HepG2 (cell line): ENCODE measurements at regions not wholly inside any gene's neighbourhood (a gene's known extent, or its start where the extent isn't known, plus 50 kb on each side); places are given as distances from the start of the nearest gene placed in this dataset.

Experiments
- ATAC-seq: fragments of 200-7000 bp; cut with Tn5 transposase; 3 replicates; pipeline ENCODE4 v1.9.1; 2020; ENCODE audit warnings: mild to moderate bottlenecking, moderate library complexity
- BruUV-seq: library from RNA; stranded (reverse); fragments of 400-500 nt; replicated peaks from 2 replicates; lab custom pipeline; 2021; lab: Mats Ljungman, UMichigan
- CTCF ChIA-PET: fragments of 300-600 bp; formaldehyde crosslinking; extraction: SDS; loops from one replicate; lab custom pipeline; 2021; ENCODE audit warnings: low total read pairs, inconsistent platforms, low intra/inter-chr PET ratio; lab: Yijun Ruan, JAX
- POLR2A ChIA-PET: fragments of 350-600 bp; sonication (Branson Sonifier 250); formaldehyde crosslinking; loops from one replicate; lab custom pipeline; 2020; ENCODE audit warnings: antibody characterized with exemption, inconsistent platforms; lab: Yijun Ruan, JAX
- DNase-seq: peaks from one replicate; pipeline ENCODE4 v3.0.0-alpha.2; 2015; ENCODE audit warnings: low spot score
- FAIRE-seq: peaks from 3 replicates; lab custom pipeline; 2011; peaks lifted over from hg19 to GRCh38; lab: Jason Lieb, UNC
- H2AFZ ChIP-seq: one replicate; pipeline ENCODE4 v1.6.1; 2011; ENCODE audit warnings: low read length, inconsistent platforms
- H3K27ac ChIP-seq: fragments of 300-600 bp; 3 replicates; pipeline ENCODE4 v1.8.0; 2011; ENCODE audit warnings: mixed run types, mild to moderate bottlenecking, mixed read lengths, low read length, inconsistent platforms; ENCODE audit not compliant: insufficient read depth; ENCODE audit errors: extremely low read length
- H3K27me3 ChIP-seq, 2 experiments: fragments of 200-600 bp in 1 of 2; 2 replicates in 1 of 2; 3 replicates in 1 of 2; pipeline versions ENCODE4 v1.6.0 to v1.8.0; 2011; ENCODE audit warnings: low read length in 2 of 2, mild to moderate bottlenecking in 2 of 2, moderate library complexity in 2 of 2, inconsistent platforms in 1 of 2; ENCODE audit not compliant: insufficient read depth in 2 of 2, control insufficient read depth in 1 of 2
- H3K36me3 ChIP-seq, 2 experiments: fragments of 200-600 bp in 1 of 2; replicated peaks in 1 of 2; 2 replicates in 1 of 2; 3 replicates in 1 of 2; pipeline versions ENCODE4 v1.5.1 to v1.8.0; 2011; ENCODE audit warnings: low read length in 2 of 2, inconsistent platforms in 1 of 2; ENCODE audit not compliant: insufficient read depth in 2 of 2, control insufficient read depth in 1 of 2
- H3K4me1 ChIP-seq: 2 replicates; pipeline ENCODE4 v1.5.1; 2012; ENCODE audit warnings: low read length, inconsistent platforms; ENCODE audit not compliant: insufficient read depth
- H3K4me2 ChIP-seq: 2 replicates; pipeline ENCODE4 v1.6.0; 2011; ENCODE audit warnings: low read depth, low read length, inconsistent platforms
- H3K4me3 ChIP-seq, 3 experiments: fragments of 200-600 bp in 1 of 3; sonication (generic), shearing (Covaris generic) in 1 of 3; replicated peaks in 1 of 3; 2 replicates each; pipeline ENCODE4 v1.5.1; 2011 to 2016; ENCODE audit warnings: low read length in 3 of 3, inconsistent platforms in 2 of 3, low read depth in 2 of 3, mild to moderate bottlenecking in 2 of 3, control low read depth in 1 of 3, mixed read lengths in 1 of 3; ENCODE audit not compliant: insufficient read depth in 1 of 3
- H3K79me2 ChIP-seq: one replicate; pipeline ENCODE4 v1.6.1; 2011; ENCODE audit warnings: low read length, inconsistent platforms; ENCODE audit not compliant: insufficient read depth
- H3K9ac ChIP-seq: 2 replicates; pipeline ENCODE4 v1.6.0; 2011; ENCODE audit warnings: mild to moderate bottlenecking, low read depth, low read length, inconsistent platforms; ENCODE audit not compliant: insufficient read depth
- H3K9me3 ChIP-seq: 2 replicates; pipeline ENCODE4 v1.5.1; 2012; ENCODE audit warnings: mild to moderate bottlenecking, low read length
- H4K20me1 ChIP-seq: 2 replicates; pipeline ENCODE4 v1.6.0; 2011; ENCODE audit warnings: inconsistent platforms, mild to moderate bottlenecking, low read length, moderate library complexity; ENCODE audit not compliant: insufficient read depth
- ATF5 ChIP-seq: sonication (generic); formaldehyde crosslinking; IDR thresholded peaks from 2 replicates; pipeline ENCODE4 v1.4.0; 2020; ENCODE audit warnings: mild to moderate bottlenecking, low read depth, missing genetic modification reagents
- DR1 ChIP-seq: sonication (generic); formaldehyde crosslinking; IDR thresholded peaks from 2 replicates; pipeline ENCODE4 v1.8.0; 2021; ENCODE audit warnings: mild to moderate bottlenecking, missing genetic modification reagents, inconsistent platforms
- FOXM1 ChIP-seq: sonication (generic); formaldehyde crosslinking; IDR thresholded peaks from 2 replicates; pipeline ENCODE4 v1.5.0; 2020; ENCODE audit warnings: missing genetic modification reagents
- ISX ChIP-seq: sonication (generic); formaldehyde crosslinking; conservative IDR thresholded peaks from 2 replicates; pipeline ENCODE4 v1.5.0; 2020; ENCODE audit warnings: missing genetic modification reagents
- MED8 ChIP-seq: sonication (generic); formaldehyde crosslinking; IDR thresholded peaks from 2 replicates; pipeline ENCODE4 v1.8.1; 2023; ENCODE audit warnings: mild to moderate bottlenecking, missing genetic modification reagents; ENCODE audit not compliant: insufficient replicate concordance
- NCOR1 ChIP-seq: fragments of 200-600 bp; sonication (generic); IDR thresholded peaks from 2 replicates; pipeline ENCODE4 v1.7.0; 2017; ENCODE audit warnings: antibody characterized with exemption, low read length, borderline replicate concordance
- PITX1 ChIP-seq: sonication (generic); formaldehyde crosslinking; IDR thresholded peaks from 2 replicates; pipeline ENCODE4 v1.5.1; 2020; ENCODE audit warnings: mild to moderate bottlenecking, missing genetic modification reagents
- POLR2A ChIP-seq, 2 experiments: IDR thresholded peaks; 2 replicates each; pipeline ENCODE4 v1.6.1; 2011; ENCODE audit warnings: low read depth in 2 of 2, low read length in 2 of 2, mild to moderate bottlenecking in 1 of 2, moderate library complexity in 1 of 2; ENCODE audit not compliant: insufficient read depth in 1 of 2
- RORA ChIP-seq: sonication (generic); formaldehyde crosslinking; IDR thresholded peaks from 2 replicates; pipeline ENCODE4 v1.5.0; 2020; ENCODE audit warnings: mild to moderate bottlenecking, missing genetic modification reagents, moderate library complexity
- SETDB1 ChIP-seq: sonication (generic); formaldehyde crosslinking; IDR thresholded peaks from 2 replicates; pipeline ENCODE4 v1.5.1; 2020; ENCODE audit warnings: missing genetic modification reagents, mild to moderate bottlenecking, borderline replicate concordance
- USF2 ChIP-seq, 2 experiments: sonication (generic) in 1 of 2; formaldehyde crosslinking in 1 of 2; IDR thresholded peaks; 2 replicates each; pipeline versions ENCODE4 v1.5.1 to v1.6.1; 2011 to 2020; ENCODE audit warnings: borderline replicate concordance in 1 of 2, low read depth in 1 of 2, low read length in 1 of 2, mild to moderate bottlenecking in 1 of 2, missing genetic modification reagents in 1 of 2, moderate library complexity in 1 of 2
- ZBED4 ChIP-seq: sonication (generic); formaldehyde crosslinking; IDR thresholded peaks from 2 replicates; pipeline ENCODE4 v1.4.0; 2020; ENCODE audit warnings: missing genetic modification reagents, borderline replicate concordance
- ZNF772 ChIP-seq: sonication (generic); formaldehyde crosslinking; IDR thresholded peaks from 2 replicates; pipeline ENCODE4 v1.5.0; 2020; ENCODE audit warnings: mild to moderate bottlenecking, missing genetic modification reagents
- WGBS: methylation state at CpG from one replicate; pipeline ENCODE4 v1.1.6; 2017; ENCODE audit warnings: low lambda C conversion rate; 5-methylcytosine and 5-hydroxymethylcytosine counted together
- in situ Hi-C: cut with HindIII; loops from 2 replicates; pipeline ENCODE4 v1.10.0; 2017; ENCODE audit warnings: low pct_unique_long_range_greater_than_20kb; ENCODE audit not compliant: extremely low pct_ligation_motif_present
- intact Hi-C: fragments of 100-400 bp; cut with micrococcal nuclease; formaldehyde crosslinking; loops from one replicate; pipeline ENCODE4 v1.10.0; 2022; ENCODE audit not compliant: unreplicated experiment

GRCh38 chr6:147704691-147705090 lies 196.2 kb downstream of the SAMD5 start:
- Histone ChIP-seq H3K4me3 (no peak overlapping the region), H3K9me3 (no peaks in the 10 kb centered on the region), H3K27ac (no peak overlapping the region), H3K9ac (no peak overlapping the region), H2AFZ (no peak overlapping the region), H3K4me2 (no peak overlapping the region), H3K27me3 (no peaks in the 10 kb centered on the region), H4K20me1 (no peaks in the 10 kb centered on the region), H3K79me2 (no peaks in the 10 kb centered on the region), H3K4me1 (no peaks in the 10 kb centered on the region; the same call in 1 of the 2 replicates), H3K36me3 (no peaks in the 10 kb centered on the region)
- no TSS peak for BruUV-seq
- ATAC-seq (no peak), FAIRE-seq (no peak), DNase-seq (no peak)
- WGBS, result 51% methylated on average over 5 of the region's 5 CpGs
- TF ChIP-seq MED8 (CRISPR knock-in tag), result no peak
- no peak for TF ChIP-seq RORA (CRISPR knock-in tag)
- no peak for TF ChIP-seq SETDB1 (CRISPR knock-in tag)
- no peak for TF ChIP-seq NCOR1
- no peak for TF ChIP-seq PITX1 (CRISPR knock-in tag)
- CTCF ChIA-PET, result no interaction called here
- in situ Hi-C loops (no loop called here), intact Hi-C loops (no loop called here)
- POLR2A ChIA-PET, result no interaction called here

- DNase-seq (no peak), FAIRE-seq (no peak), ATAC-seq (no peak)
- Histone ChIP-seq H4K20me1 (no peaks in the 10 kb centered on the region), H3K36me3 (no peaks in the 10 kb centered on the region), H3K27me3 (no peaks in the 10 kb centered on the region), H3K4me2 (no peak overlapping the region), H3K9ac (no peak overlapping the region), H2AFZ (no peak overlapping the region), H3K4me3 (no peak overlapping the region), H3K4me1 (no peaks in the 10 kb centered on the region; the same call in 1 of the 2 replicates), H3K27ac (no peak overlapping the region), H3K9me3 (no peaks in the 10 kb centered on the region), H3K79me2 (no peaks in the 10 kb centered on the region)
- in situ Hi-C loops, result no loop called here
- POLR2A ChIA-PET, result no interaction called here
- CTCF ChIA-PET, result no interaction called here
- no TSS peak for BruUV-seq
- intact Hi-C loops, result no loop called here
- TF ChIP-seq ATF5 (CRISPR knock-in tag), result no peak
- no peak for TF ChIP-seq DR1 (CRISPR knock-in tag)
- no peak for TF ChIP-seq FOXM1 (CRISPR knock-in tag)
- TF ChIP-seq ZBED4 (CRISPR knock-in tag), result no peak
- no peak for TF ChIP-seq ZNF772 (CRISPR knock-in tag)
- no peak for TF ChIP-seq USF2 (IDR thresholded peaks at IDR 0.05; ENCODE audit: low read depth, low read length)
- no peak for TF ChIP-seq USF2 (CRISPR knock-in tag; IDR thresholded peaks at IDR 0.05; ENCODE audit: borderline replicate concordance)
- no peak for TF ChIP-seq POLR2A (IDR thresholded peaks at IDR 0.05; ENCODE audit: insufficient read depth in 1 of 2, low read depth in 2 of 2, low read length in 2 of 2)
- no peak for TF ChIP-seq ISX (CRISPR knock-in tag)
Measured at GRCh38 chr6:147707524-147707923, 199.0 kb downstream of the SAMD5 start.
